HCT116 (cell line): ENCODE measurements at regions not wholly inside any gene's neighbourhood (a gene's known extent, or its start where the extent isn't known, plus 50 kb on each side); places are given as distances from the start of the nearest gene placed in this dataset.

Experiments
- ATAC-seq: fragments of 200-7000 bp; cut with Tn5 transposase; 2 replicates; pipeline ENCODE4 v1.9.1; 2020; ENCODE audit warnings: mild to moderate bottlenecking, moderate library complexity
- BruUV-seq: library from RNA; stranded (reverse); fragments of 400-500 nt; replicated peaks from 2 replicates; lab custom pipeline; 2021; lab: Mats Ljungman, UMichigan
- CTCF ChIA-PET: fragments of 300-600 bp; sonication (Branson Sonifier 250); formaldehyde crosslinking; loops from one replicate; lab custom pipeline; 2021; ENCODE audit warnings: antibody characterized with exemption; lab: Charles Lee
- POLR2A ChIA-PET: fragments of 300-600, 350-600 bp; sonication (Branson Sonifier 250); formaldehyde crosslinking; loops from one replicate; lab custom pipeline; 2021; ENCODE audit warnings: antibody characterized with exemption; lab: Charles Lee
- RAD21 ChIA-PET, 2 experiments: fragments of 300-600 bp; sonication (Branson Sonifier 250); formaldehyde crosslinking; loops; one replicate each; lab custom pipeline; 2023; ENCODE audit warnings: low total read pairs in 2 of 2; ENCODE audit not compliant: uncharacterized antibody in 2 of 2, unreplicated experiment in 2 of 2, low non-redundant PET in 1 of 2; lab: Charles Lee
- DNase-seq: peaks from one replicate; pipeline ENCODE4 v3.0.0-alpha.2; 2010; ENCODE audit warnings: low read depth, low spot score
- H2AFZ ChIP-seq: fragments of 200-600 bp; shearing (Covaris generic), sonication (generic); 2 replicates; pipeline ENCODE4 v1.6.1; 2017; ENCODE audit warnings: low read depth, mixed run types, mixed read lengths, antibody characterized with exemption, low read length; ENCODE audit not compliant: poor library complexity, severe bottlenecking
- H3K27ac ChIP-seq: 2 replicates; pipeline ENCODE4 v1.5.1; 2012; ENCODE audit warnings: low read depth, low read length
- H3K27me3 ChIP-seq: fragments of 200-600 bp; sonication (generic); 2 replicates; pipeline ENCODE4 v1.6.1; 2016; ENCODE audit warnings: mixed run types, low read length, mixed read lengths; ENCODE audit not compliant: insufficient read depth
- H3K36me3 ChIP-seq, 2 experiments: fragments of 200-500 bp in 1 of 2; fragments of 200-600 bp in 1 of 2; sonication (Bioruptor generic) in 1 of 2; sonication (generic) in 1 of 2; 2 replicates each; pipeline versions ENCODE4 v1.5.1 to v1.6.1; 2014 to 2016; ENCODE audit warnings: low read length in 2 of 2, inconsistent platforms in 1 of 2, mixed read lengths in 1 of 2, mixed run types in 1 of 2; ENCODE audit not compliant: insufficient read depth in 2 of 2, control insufficient read depth in 1 of 2
- H3K4me1 ChIP-seq, 2 experiments: fragments of 200-600 bp in 1 of 2; sonication (generic) in 1 of 2; 2 replicates each; pipeline versions ENCODE4 v1.5.1 to v1.6.1; 2012 to 2017; ENCODE audit warnings: low read length in 2 of 2, inconsistent platforms in 1 of 2, mild to moderate bottlenecking in 1 of 2, mixed read lengths in 1 of 2, mixed run types in 1 of 2, moderate library complexity in 1 of 2; ENCODE audit not compliant: insufficient read depth in 2 of 2, control insufficient read depth in 1 of 2
- H3K4me2 ChIP-seq: fragments of 200-600 bp; sonication (generic); 2 replicates; pipeline ENCODE4 v1.6.1; 2017; ENCODE audit warnings: mixed run types, low read length, mixed read lengths
- H3K4me3 ChIP-seq, 2 experiments: fragments of 200-600 bp in 1 of 2; sonication (generic) in 1 of 2; replicated peaks in 1 of 2; 2 replicates each; pipeline ENCODE4 v1.5.1; 2011 to 2016; ENCODE audit warnings: low read length in 2 of 2, control low read depth in 1 of 2, low read depth in 1 of 2, mild to moderate bottlenecking in 1 of 2, mixed read lengths in 1 of 2, mixed run types in 1 of 2
- H3K79me2 ChIP-seq: fragments of 200-600 bp; sonication (generic); 2 replicates; pipeline ENCODE4 v1.6.1; 2017; ENCODE audit warnings: mild to moderate bottlenecking, mixed run types, low read length, moderate library complexity, mixed read lengths; ENCODE audit not compliant: insufficient read depth
- H3K9ac ChIP-seq: fragments of 200-600 bp; sonication (generic); 2 replicates; pipeline ENCODE4 v1.6.1; 2016; ENCODE audit warnings: low read length, mixed read lengths
- H3K9me2 ChIP-seq: fragments of 200-600 bp; sonication (generic), shearing (Covaris generic); 2 replicates; pipeline ENCODE4 v1.6.1; 2017; ENCODE audit warnings: mixed run types, mild to moderate bottlenecking, moderate library complexity; ENCODE audit not compliant: insufficient read depth
- H3K9me3 ChIP-seq, 2 experiments: fragments of 200-500 bp in 1 of 2; fragments of 200-600 bp in 1 of 2; sonication (Bioruptor generic) in 1 of 2; sonication (generic) in 1 of 2; 2 replicates each; pipeline ENCODE4 v1.6.1; 2014 to 2017; ENCODE audit warnings: low read length in 2 of 2, mixed read lengths in 2 of 2, inconsistent platforms in 1 of 2, low read depth in 1 of 2, mild to moderate bottlenecking in 1 of 2, mixed run types in 1 of 2, moderate library complexity in 1 of 2; ENCODE audit not compliant: control insufficient read depth in 1 of 2, insufficient read depth in 1 of 2
- H4K20me1 ChIP-seq: fragments of 200-600 bp; sonication (generic), shearing (Covaris generic); 2 replicates; pipeline ENCODE4 v1.6.1; 2017; ENCODE audit warnings: mixed run types, mild to moderate bottlenecking, moderate library complexity; ENCODE audit not compliant: insufficient read depth
- CBX3 ChIP-seq: IDR thresholded peaks from 2 replicates; pipeline ENCODE4 v1.6.1; 2012; ENCODE audit warnings: low read depth
- EGR1 ChIP-seq: IDR thresholded peaks from 2 replicates; pipeline ENCODE4 v1.6.1; 2012; ENCODE audit warnings: low read depth
- EZH2 ChIP-seq: fragments of 200-600 bp; sonication (generic); IDR thresholded peaks from 2 replicates; pipeline ENCODE4 v1.6.1; 2017; ENCODE audit warnings: antibody characterized with exemption, mixed run types
- EZH2phosphoT487 ChIP-seq: fragments of 200-600 bp; IDR thresholded peaks from 2 replicates; pipeline ENCODE4 v1.6.1; 2018; ENCODE audit warnings: antibody characterized with exemption, borderline replicate concordance
- JUND ChIP-seq: IDR thresholded peaks from 2 replicates; pipeline ENCODE4 v1.6.1; 2012
- RAD21 ChIP-seq: IDR thresholded peaks from 2 replicates; pipeline ENCODE4 v1.6.1; 2012; ENCODE audit warnings: low read depth, mild to moderate bottlenecking
- REST ChIP-seq: IDR thresholded peaks from 2 replicates; pipeline ENCODE4 v1.6.1; 2012; ENCODE audit warnings: low read depth
- SIN3A ChIP-seq: IDR thresholded peaks from 2 replicates; pipeline ENCODE4 v1.6.1; 2012; ENCODE audit warnings: low read depth
- SP1 ChIP-seq: IDR thresholded peaks from 2 replicates; pipeline ENCODE4 v1.6.1; 2012; ENCODE audit warnings: low read depth
- SRF ChIP-seq: IDR thresholded peaks from 2 replicates; pipeline ENCODE4 v1.6.1; 2012; ENCODE audit warnings: low read depth
- intact Hi-C: fragments of 100-400 bp; cut with micrococcal nuclease; formaldehyde crosslinking; loops from 2 replicates; pipeline ENCODE4 v1.10.0; 2022
- TF ChIP-seq, protein P1 (sequence below): IDR thresholded peaks from 2 replicates; pipeline ENCODE4 v1.6.1; 2012

- intact Hi-C loops = no loop called here
- H2AFZ ChIP-seq = no peak overlapping the region
- DNase-seq (no peak), ATAC-seq (no peak)
- no peak overlapping the region for H3K9ac ChIP-seq
- no peaks in the 10 kb centered on the region for H3K79me2 ChIP-seq
- no peaks in the 10 kb centered on the region; the same call in 1 of the 2 replicates for H4K20me1 ChIP-seq
- POLR2A ChIA-PET = no interaction called here
- no peaks in the 10 kb centered on the region for H3K9me2 ChIP-seq
- no peaks in the 10 kb centered on the region for H3K9me3 ChIP-seq
- TF ChIP-seq, protein P1, sequence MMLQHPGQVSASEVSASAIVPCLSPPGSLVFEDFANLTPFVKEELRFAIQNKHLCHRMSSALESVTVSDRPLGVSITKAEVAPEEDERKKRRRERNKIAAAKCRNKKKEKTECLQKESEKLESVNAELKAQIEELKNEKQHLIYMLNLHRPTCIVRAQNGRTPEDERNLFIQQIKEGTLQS = no peak
- TF ChIP-seq CBX3 (no peak), SP1 (no peak), SRF (no peak), JUND (no peak), SIN3A (no peak), EGR1 (no peak), EZH2phosphoT487 (no peak), RAD21 (no peak), EZH2 (no peak), REST (no peak)
- H3K4me2 ChIP-seq = no peak overlapping the region
- no peaks in the 10 kb centered on the region for H3K27me3 ChIP-seq
- CTCF ChIA-PET = no interaction called here
- no TSS peak for BruUV-seq
- no peak overlapping the region for H3K27ac ChIP-seq
- H3K36me3 ChIP-seq = no peaks in the 10 kb centered on the region
- H3K4me1 ChIP-seq = no peaks in the 10 kb centered on the region
- no peak overlapping the region for H3K4me3 ChIP-seq
- RAD21 ChIA-PET = no interaction called here
Observed at GRCh38 chr5:117701062-117701461, 1126.4 kb upstream of the SEMA6A start.
